IMR-90 (cell line): ENCODE measurements at regions not wholly inside any gene's neighbourhood (a gene's known extent, or its start where the extent isn't known, plus 50 kb on each side); places are given as distances from the start of the nearest gene placed in this dataset.

Experiments used
- CEBPB ChIP-seq: IDR thresholded peaks from 2 replicates; pipeline ENCODE4 v1.6.1; 2012; ENCODE audit warnings: low read depth, low read length, improper control_type of control experiment
- FOS ChIP-seq: fragments of 150-350 bp; IDR thresholded peaks from 2 replicates; pipeline ENCODE4 v1.6.1; 2016; ENCODE audit warnings: low read depth, low read length
- MAFK ChIP-seq: IDR thresholded peaks from 2 replicates; pipeline ENCODE4 v1.6.1; 2012; ENCODE audit warnings: low read depth, low read length, improper control_type of control experiment
- MAZ ChIP-seq: IDR thresholded peaks from 2 replicates; pipeline ENCODE4 v1.6.1; 2012; ENCODE audit warnings: low read depth, mild to moderate bottlenecking, low read length, improper control_type of control experiment, moderate library complexity, borderline replicate concordance
- MXI1 ChIP-seq: IDR thresholded peaks from 2 replicates; pipeline ENCODE4 v1.6.1; 2012; ENCODE audit warnings: low read depth, mild to moderate bottlenecking, low read length, moderate library complexity, borderline replicate concordance
- RAD21 ChIP-seq: IDR thresholded peaks from 2 replicates; pipeline ENCODE4 v1.6.1; 2012; ENCODE audit warnings: low read length, improper control_type of control experiment
- TF ChIP-seq, protein P1 (sequence below): conservative IDR thresholded peaks from 2 replicates; pipeline ENCODE4 v1.5.1; 2012; ENCODE audit warnings: mild to moderate bottlenecking, low read depth, low read length, improper control_type of control experiment

DNA sequence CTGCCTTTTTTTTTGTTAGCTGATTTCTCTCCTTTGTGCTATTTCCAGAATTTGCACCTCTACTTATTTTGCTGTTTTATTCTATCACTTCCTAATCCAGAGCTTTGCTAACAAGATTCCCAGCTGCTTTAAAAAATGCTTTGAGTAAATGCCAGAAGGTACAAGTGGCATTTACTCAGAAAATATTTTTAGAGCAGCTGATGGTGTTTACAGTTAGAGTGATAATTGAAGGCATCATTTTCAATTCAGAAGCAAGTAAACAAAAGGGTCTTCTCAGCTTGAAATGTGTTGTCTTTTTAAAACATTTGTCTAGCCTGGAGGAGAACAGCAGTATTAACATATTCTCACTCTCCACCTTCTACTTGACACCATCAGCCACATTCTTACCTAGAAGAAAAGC is 99.9 kb downstream of the OTOR start:
- TF ChIP-seq RAD21, result no peak
- no peak for TF ChIP-seq FOS
- TF ChIP-seq, protein P1, sequence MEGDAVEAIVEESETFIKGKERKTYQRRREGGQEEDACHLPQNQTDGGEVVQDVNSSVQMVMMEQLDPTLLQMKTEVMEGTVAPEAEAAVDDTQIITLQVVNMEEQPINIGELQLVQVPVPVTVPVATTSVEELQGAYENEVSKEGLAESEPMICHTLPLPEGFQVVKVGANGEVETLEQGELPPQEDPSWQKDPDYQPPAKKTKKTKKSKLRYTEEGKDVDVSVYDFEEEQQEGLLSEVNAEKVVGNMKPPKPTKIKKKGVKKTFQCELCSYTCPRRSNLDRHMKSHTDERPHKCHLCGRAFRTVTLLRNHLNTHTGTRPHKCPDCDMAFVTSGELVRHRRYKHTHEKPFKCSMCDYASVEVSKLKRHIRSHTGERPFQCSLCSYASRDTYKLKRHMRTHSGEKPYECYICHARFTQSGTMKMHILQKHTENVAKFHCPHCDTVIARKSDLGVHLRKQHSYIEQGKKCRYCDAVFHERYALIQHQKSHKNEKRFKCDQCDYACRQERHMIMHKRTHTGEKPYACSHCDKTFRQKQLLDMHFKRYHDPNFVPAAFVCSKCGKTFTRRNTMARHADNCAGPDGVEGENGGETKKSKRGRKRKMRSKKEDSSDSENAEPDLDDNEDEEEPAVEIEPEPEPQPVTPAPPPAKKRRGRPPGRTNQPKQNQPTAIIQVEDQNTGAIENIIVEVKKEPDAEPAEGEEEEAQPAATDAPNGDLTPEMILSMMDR, result no peak
- TF ChIP-seq MAZ, result no peak
- TF ChIP-seq CEBPB, result no peak
- TF ChIP-seq MAFK, result no peak
- TF ChIP-seq MXI1, result no peak
